Activated CD4-positive, alpha-beta memory T cell treated with anti-CD3 and anti-CD28 coated beads for 36 hours (primary cell): ENCODE measurements at regions not wholly inside any gene's neighbourhood (a gene's known extent, or its start where the extent isn't known, plus 50 kb on each side); places are given as distances from the start of the nearest gene placed in this dataset.
"Not testable (repeated sequence)": the region's sequence is repeated elsewhere in the genome, so short reads cannot be mapped to it uniquely, and the experiment has no call there.

Experiments
- CTCF ChIA-PET: fragments of 350-600 bp; sonication (Branson Sonifier 250); formaldehyde crosslinking; loops from one replicate; lab custom pipeline; 2021; ENCODE audit warnings: antibody characterized with exemption, inconsistent platforms; lab: Charles Lee
- POLR2A ChIA-PET: fragments of 350-600 bp; sonication (Branson Sonifier 250); formaldehyde crosslinking; loops from one replicate; lab custom pipeline; 2021; ENCODE audit warnings: antibody characterized with exemption; lab: Charles Lee
- DNase-seq: peaks from one replicate; pipeline ENCODE4 v3.0.0-alpha.2; 2020
- H3K27ac Mint-ChIP-seq: one replicate; pipeline ENCODE4 v1.8.0; 2021; ENCODE audit warnings: mixed read lengths
- H3K27me3 Mint-ChIP-seq: one replicate; pipeline ENCODE4 v1.8.0; 2021; ENCODE audit warnings: mixed read lengths
- H3K36me3 Mint-ChIP-seq: one replicate; pipeline ENCODE4 v1.8.0; 2021; ENCODE audit warnings: mixed read lengths
- H3K4me1 Mint-ChIP-seq: one replicate; pipeline ENCODE4 v1.8.0; 2021; ENCODE audit warnings: low read depth, mixed read lengths
- H3K4me3 Mint-ChIP-seq: one replicate; pipeline ENCODE4 v1.8.0; 2021; ENCODE audit warnings: mild to moderate bottlenecking, mixed read lengths
- H3K9me3 Mint-ChIP-seq: one replicate; pipeline ENCODE4 v1.8.0; 2021; ENCODE audit warnings: mixed read lengths
- intact Hi-C: fragments of 100-400 bp; cut with micrococcal nuclease; formaldehyde crosslinking; loops from one replicate; pipeline ENCODE4 v1.15.1; 2023

DNA sequence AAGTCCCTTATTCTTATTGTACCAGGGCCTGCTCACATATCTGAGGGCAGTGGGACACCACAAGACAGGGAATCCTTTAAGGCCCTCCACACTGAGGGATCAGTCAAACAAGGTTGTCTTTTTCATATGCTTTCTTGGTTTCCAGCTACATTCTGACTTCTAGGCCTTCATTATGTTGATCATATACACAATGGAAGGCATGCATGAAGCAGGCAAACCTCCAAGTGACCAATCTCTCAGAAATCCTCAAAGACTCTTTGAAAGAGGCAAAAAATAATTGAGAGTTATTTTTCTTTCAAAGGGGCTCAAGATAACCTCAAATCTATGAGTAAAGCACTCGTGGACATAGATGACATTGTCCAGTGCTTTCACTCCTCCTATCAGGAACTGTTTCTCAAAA, 1195.9 kb upstream of the ACO1 start:
- Mint-ChIP-seq H3K4me3 (no peak overlapping the region), H3K27me3 (no peaks in the 10 kb centered on the region), H3K27ac (no peak overlapping the region), H3K36me3 (no peaks in the 10 kb centered on the region), H3K4me1 (no peaks in the 10 kb centered on the region), H3K9me3 (no peaks in the 10 kb centered on the region)
- intact Hi-C loops: no loop called here
- POLR2A ChIA-PET: no interaction called here
- CTCF ChIA-PET: no interaction called here
- no peak for DNase-seq

GRCh38 chr9:31210978-31211570, 1173.4 kb upstream of the ACO1 start:
- no peaks in the 10 kb centered on the region for H3K27me3 Mint-ChIP-seq
- H3K27ac Mint-ChIP-seq: no peak overlapping the region
- H3K36me3 Mint-ChIP-seq: no peaks in the 10 kb centered on the region
- H3K4me1 Mint-ChIP-seq: peaks cover 25% of the 10 kb centered on the region
- ChIA-PET POLR2A (no interaction called here), CTCF (no interaction called here)
- H3K4me3 Mint-ChIP-seq: no peak overlapping the region
- intact Hi-C loops: no loop called here
- peak; percentile 10 for DNase-seq
- H3K9me3 Mint-ChIP-seq: no peaks in the 10 kb centered on the region

GRCh38 chr9:31229976-31230375, 1154.5 kb upstream of the ACO1 start:
- DNase-seq, H3K4me3 Mint-ChIP-seq, H3K27me3 Mint-ChIP-seq, H3K4me1 Mint-ChIP-seq, H3K36me3 Mint-ChIP-seq, intact Hi-C loops, CTCF ChIA-PET, POLR2A ChIA-PET, H3K27ac Mint-ChIP-seq: not testable (repeated sequence)
- H3K9me3 Mint-ChIP-seq: peaks cover 24% of the 10 kb centered on the region

- intact Hi-C loops: no loop called here
- H3K36me3 Mint-ChIP-seq: peaks cover 2% of the 10 kb centered on the region
- ChIA-PET POLR2A (no interaction called here), CTCF (no interaction called here)
- H3K27ac Mint-ChIP-seq: no peak overlapping the region
- H3K9me3 Mint-ChIP-seq: peaks cover 18% of the 10 kb centered on the region
- no peaks in the 10 kb centered on the region for H3K27me3 Mint-ChIP-seq
- H3K4me1 Mint-ChIP-seq: peaks cover 12% of the 10 kb centered on the region
- no peak for DNase-seq
- no peak overlapping the region for H3K4me3 Mint-ChIP-seq
Observed at GRCh38 chr9:31232485-31232884, 1152.0 kb upstream of the ACO1 start.

DNA sequence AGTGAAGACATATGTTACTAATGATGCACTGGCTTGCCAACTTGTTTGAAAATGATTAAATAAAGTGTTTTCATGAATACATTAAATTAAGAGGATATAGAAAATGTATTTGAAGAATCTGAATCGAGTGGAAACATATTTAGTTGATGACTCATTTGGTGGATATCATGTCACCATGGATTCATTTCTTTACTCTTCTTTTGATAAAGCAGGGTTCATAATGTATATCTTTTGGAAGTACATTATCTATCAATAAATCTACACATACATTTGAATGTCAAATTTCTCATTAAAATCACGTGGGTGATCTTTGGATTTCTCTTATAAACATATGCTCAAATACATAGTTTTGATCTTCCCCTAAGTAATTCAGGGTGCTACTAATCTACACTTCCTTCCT, 1148.1 kb upstream of the ACO1 start:
- Mint-ChIP-seq H3K36me3 (no peaks in the 10 kb centered on the region), H3K27me3 (no peaks in the 10 kb centered on the region), H3K4me1 (peaks cover 16% of the 10 kb centered on the region), H3K4me3 (no peak overlapping the region), H3K27ac (no peak overlapping the region), H3K9me3 (no peaks in the 10 kb centered on the region)
- no peak for DNase-seq
- intact Hi-C loops: loop anchor here (5.0 kb wide), 1 partner anchor 1159 kb away; no protein-coding TSS in a partner anchor
- CTCF ChIA-PET: no interaction called here
- POLR2A ChIA-PET: no interaction called here

DNA sequence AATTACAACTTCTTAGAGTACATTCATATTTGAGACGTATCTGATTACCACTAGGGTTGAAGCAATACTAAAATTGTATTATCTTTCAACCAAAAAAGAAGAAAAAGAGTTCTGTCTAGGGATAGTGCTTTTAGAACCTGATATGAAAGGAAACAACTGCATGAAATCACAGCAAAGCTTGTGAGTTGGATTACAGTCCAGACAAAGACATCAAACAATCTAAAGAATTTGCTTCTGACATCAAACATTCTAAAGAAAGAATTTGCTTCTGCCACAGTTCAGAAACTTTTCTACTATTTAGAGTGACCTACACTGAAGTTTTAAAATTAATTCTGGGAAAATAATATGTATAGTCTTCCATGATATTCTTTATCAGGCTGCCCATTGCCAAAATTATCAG, 1141.1 kb upstream of the ACO1 start:
- no peaks in the 10 kb centered on the region for H3K36me3 Mint-ChIP-seq
- no peak for DNase-seq
- H3K9me3 Mint-ChIP-seq: no peaks in the 10 kb centered on the region
- H3K4me1 Mint-ChIP-seq: no peaks in the 10 kb centered on the region
- POLR2A ChIA-PET: no interaction called here
- no peak overlapping the region for H3K4me3 Mint-ChIP-seq
- CTCF ChIA-PET: no interaction called here
- intact Hi-C loops: no loop called here
- H3K27me3 Mint-ChIP-seq: no peaks in the 10 kb centered on the region
- H3K27ac Mint-ChIP-seq: no peak overlapping the region

GRCh38 chr9:31248156-31248555, 1136.3 kb upstream of the ACO1 start:
- CTCF ChIA-PET: no interaction called here
- Mint-ChIP-seq H3K36me3 (peaks cover 1% of the 10 kb centered on the region), H3K4me1 (no peaks in the 10 kb centered on the region), H3K27ac (no peak overlapping the region), H3K4me3 (no peak overlapping the region), H3K9me3 (no peaks in the 10 kb centered on the region), H3K27me3 (no peaks in the 10 kb centered on the region)
- DNase-seq: no peak
- POLR2A ChIA-PET: no interaction called here
- intact Hi-C loops: no loop called here

GRCh38 chr9:31251386-31251785, 1133.1 kb upstream of the ACO1 start:
- intact Hi-C loops: no loop called here
- no peak overlapping the region for H3K4me3 Mint-ChIP-seq
- H3K9me3 Mint-ChIP-seq: peaks cover 10% of the 10 kb centered on the region
- CTCF ChIA-PET: no interaction called here
- H3K27me3 Mint-ChIP-seq: no peaks in the 10 kb centered on the region
- no peaks in the 10 kb centered on the region for H3K4me1 Mint-ChIP-seq
- no peak overlapping the region for H3K27ac Mint-ChIP-seq
- POLR2A ChIA-PET: no interaction called here
- H3K36me3 Mint-ChIP-seq: peaks cover 1% of the 10 kb centered on the region
- no peak for DNase-seq

DNA sequence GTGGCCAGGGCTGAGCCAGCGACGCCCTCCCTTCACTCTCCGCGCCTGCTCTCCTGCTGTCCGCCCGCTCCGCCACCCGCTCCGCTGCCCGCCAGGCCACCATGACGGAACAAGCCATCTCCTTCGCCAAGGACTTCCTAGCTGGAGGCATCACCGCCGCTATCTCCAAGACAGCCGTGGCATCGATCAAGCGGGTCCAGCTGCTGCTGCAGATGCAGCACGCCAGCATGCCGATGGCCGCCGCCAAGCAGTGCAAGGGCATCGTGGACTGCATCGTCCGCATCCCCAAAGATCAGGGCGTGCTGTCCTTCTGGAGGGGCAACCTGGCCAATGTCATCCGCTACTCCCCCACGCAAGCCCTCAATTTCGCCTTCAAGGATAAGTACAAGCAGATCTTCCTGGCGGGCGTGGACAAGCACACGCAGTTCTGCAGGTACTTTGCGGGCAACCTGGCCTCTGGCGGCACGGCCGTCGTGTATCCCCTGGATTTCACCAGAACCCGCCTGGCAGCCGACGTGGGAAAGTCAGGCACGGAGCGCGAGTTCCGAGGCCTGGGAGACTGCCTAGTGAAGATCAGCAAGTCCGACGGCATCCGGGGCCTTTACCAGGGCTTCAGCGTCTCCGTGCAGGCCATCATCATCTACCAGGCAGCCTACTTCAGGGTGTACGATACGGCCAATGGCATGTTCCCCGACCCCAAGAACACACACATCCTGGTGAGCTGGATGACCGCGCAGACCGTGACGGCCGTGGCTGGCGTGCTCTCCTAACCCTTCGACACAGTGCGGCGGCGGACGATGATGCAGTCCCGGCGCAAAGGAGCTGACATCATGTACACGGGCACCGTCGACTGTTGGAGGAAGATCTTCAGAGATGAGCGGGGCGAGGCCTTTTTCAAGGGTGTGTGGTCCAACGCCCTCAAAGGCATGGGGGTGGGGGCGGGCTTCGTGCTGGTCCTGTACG, 1130.4 kb upstream of the ACO1 start:
- CTCF ChIA-PET: no interaction called here
- intact Hi-C loops: no loop called here
- Mint-ChIP-seq H3K36me3 (peaks cover 1% of the 10 kb centered on the region), H3K27me3 (no peaks in the 10 kb centered on the region), H3K4me1 (no peaks in the 10 kb centered on the region), H3K4me3 (no peak overlapping the region), H3K27ac (no peak overlapping the region), H3K9me3 (peaks cover 10% of the 10 kb centered on the region)
- POLR2A ChIA-PET: no interaction called here
- no peak for DNase-seq

DNA sequence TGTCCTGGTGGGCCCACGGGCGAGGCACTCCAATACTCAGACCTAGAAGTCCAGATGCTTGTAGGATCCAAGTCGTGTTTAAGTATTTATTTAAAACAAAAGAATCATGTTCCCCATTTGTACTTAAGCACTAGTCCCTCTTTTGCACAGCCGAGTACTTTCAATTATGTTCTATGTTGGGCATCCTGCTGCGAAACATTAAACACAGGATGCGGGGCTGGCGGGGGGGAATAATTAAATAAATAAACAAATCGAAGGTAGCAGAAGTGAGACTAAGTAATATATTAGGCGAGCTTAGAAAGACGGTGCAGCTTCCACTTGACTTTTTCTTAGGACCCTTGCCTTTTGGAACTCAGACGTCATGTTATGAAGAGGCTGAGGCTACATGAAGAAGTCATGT, 1129.2 kb upstream of the ACO1 start:
- ChIA-PET CTCF (no interaction called here), POLR2A (no interaction called here)
- Mint-ChIP-seq H3K36me3 (no peaks in the 10 kb centered on the region), H3K27ac (no peak overlapping the region), H3K4me3 (no peak overlapping the region), H3K4me1 (peaks cover 6% of the 10 kb centered on the region), H3K9me3 (peaks cover 10% of the 10 kb centered on the region), H3K27me3 (no peaks in the 10 kb centered on the region)
- intact Hi-C loops: loop anchor here (5.0 kb wide), 1 partner anchor 92 kb away; no protein-coding TSS in a partner anchor
- no peak for DNase-seq

GRCh38 chr9:31259824-31260223, 1124.6 kb upstream of the ACO1 start:
- Mint-ChIP-seq H3K4me1 (peaks cover 10% of the 10 kb centered on the region), H3K27me3 (no peaks in the 10 kb centered on the region), H3K4me3 (no peak overlapping the region), H3K27ac (no peak overlapping the region), H3K36me3 (no peaks in the 10 kb centered on the region), H3K9me3 (no peaks in the 10 kb centered on the region)
- CTCF ChIA-PET: interaction anchor here (0.6 kb wide), 1 partner anchor 172 kb away, joined by 4 read pairs; no protein-coding TSS in a partner anchor
- intact Hi-C loops: loop anchor here (2.0 to 5.0 kb wide), 2 partner anchors 13 to 87 kb away; no protein-coding TSS in a partner anchor
- DNase-seq: no peak
- POLR2A ChIA-PET: no interaction called here

- CTCF ChIA-PET: no interaction called here
- peak; percentile 69 for DNase-seq
- H3K4me3 Mint-ChIP-seq: no peak overlapping the region
- POLR2A ChIA-PET: no interaction called here
- intact Hi-C loops: loop anchor here (2.0 kb wide), 2 partner anchors 14 to 74 kb away; no protein-coding TSS in a partner anchor
- no peaks in the 10 kb centered on the region for H3K27me3 Mint-ChIP-seq
- no peaks in the 10 kb centered on the region for H3K36me3 Mint-ChIP-seq
- H3K4me1 Mint-ChIP-seq: peaks cover 10% of the 10 kb centered on the region
- H3K27ac Mint-ChIP-seq: no peak overlapping the region
- H3K9me3 Mint-ChIP-seq: no peaks in the 10 kb centered on the region
Observed at GRCh38 chr9:31272456-31273295, 1111.8 kb upstream of the ACO1 start.
